Stimulated activated CD4-positive, alpha-beta T cell treated with anti-CD3 and anti-CD28 coated beads, Interleukin-2, amount 100 ng/mL, for 48 hours (primary cell): ENCODE measurements at regions not wholly inside any gene's neighbourhood (a gene's known extent, or its start where the extent isn't known, plus 50 kb on each side); places are given as distances from the start of the nearest gene placed in this dataset.

ENCODE experiments used
- DNase-seq, 2 donors: peaks; one replicate each; pipeline ENCODE4 v3.0.0-alpha.2; 2020

- no peak for DNase-seq
Measured at GRCh38 chr10:129274748-129275474, 192.1 kb upstream of the MGMT start.

DNA sequence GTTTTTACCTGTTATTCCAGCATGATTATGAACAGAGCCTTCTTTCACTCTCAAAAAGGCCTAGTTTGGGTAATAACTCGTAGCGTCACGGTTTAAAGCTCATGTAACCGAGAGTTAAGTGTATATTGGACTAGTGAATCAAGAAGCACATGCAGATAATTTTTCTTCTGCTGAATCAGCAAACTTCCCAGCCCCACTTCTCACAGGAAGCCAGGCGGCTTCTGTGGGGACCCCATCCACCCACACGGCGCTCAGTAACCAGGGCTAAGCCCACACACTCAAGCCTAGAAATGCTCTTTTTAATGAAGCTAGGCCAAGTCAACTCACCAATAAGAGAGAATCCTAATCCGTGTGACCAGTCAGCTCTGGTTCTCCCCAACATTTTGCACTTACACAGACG, 191.2 kb upstream of the MGMT start:
- DNase-seq: no peak

- DNase-seq: no peak
Measured at GRCh38 chr10:129277084-129277483, 190.0 kb upstream of the MGMT start.

- DNase-seq: no peak
Measured at GRCh38 chr10:129277841-129278240, 189.2 kb upstream of the MGMT start.

DNA sequence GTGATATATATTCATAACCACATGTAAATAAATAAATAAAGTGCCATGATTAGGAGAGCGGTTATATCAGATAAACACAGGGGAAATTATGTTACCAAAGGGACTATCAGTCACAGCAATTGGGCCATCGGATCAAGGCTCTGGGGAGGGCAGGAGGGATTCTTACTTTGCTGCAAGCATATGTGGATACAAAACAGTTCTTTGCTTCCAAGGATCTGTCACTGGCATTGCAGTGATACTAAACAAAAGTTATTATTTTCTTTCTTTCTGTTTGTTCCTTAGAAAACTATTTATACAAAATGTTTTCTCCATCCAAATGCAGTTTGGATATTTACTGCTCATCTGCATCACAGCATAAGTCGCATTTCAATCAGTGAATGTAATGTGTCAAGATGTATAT, 188.4 kb upstream of the MGMT start:
- DNase-seq: no peak

- DNase-seq: no peak
Measured at GRCh38 chr10:129279446-129280154, 187.4 kb upstream of the MGMT start.

- DNase-seq: no peak
Measured at GRCh38 chr10:129280155-129280502, 186.9 kb upstream of the MGMT start.

DNA sequence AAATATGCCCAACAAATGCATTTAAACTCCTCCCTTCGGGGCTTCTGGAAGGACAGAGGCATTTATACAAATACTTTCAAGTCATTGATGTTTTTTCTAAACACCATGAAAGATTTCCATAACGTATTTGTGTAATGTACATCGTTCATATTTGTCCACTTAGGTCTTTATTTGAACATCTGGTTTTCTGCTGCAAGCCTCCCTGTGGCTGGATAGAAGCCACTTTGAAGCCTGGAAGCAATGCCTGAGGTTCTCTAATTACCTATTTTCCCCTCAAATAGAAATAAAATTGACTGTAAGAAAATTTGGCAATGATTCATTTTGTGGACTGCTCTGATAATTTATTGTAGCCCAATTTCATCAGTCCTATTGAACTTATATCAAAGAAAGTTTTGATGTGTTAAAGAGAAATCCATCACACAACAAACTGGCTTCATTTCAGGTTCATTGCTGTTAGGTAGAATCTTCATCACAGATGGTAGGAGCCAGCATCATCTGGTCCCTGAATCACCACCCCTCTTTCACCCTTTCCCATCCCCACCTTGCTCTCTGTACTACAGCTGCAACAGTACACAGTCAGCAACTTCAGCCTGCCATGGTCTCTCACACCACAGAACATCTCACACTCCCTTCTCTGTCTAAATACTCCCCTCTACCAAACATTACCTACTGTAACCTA, 186.0 kb upstream of the MGMT start:
- no peak for DNase-seq

- no peak for DNase-seq
Measured at GRCh38 chr10:129285459-129285858, 181.6 kb upstream of the MGMT start.

- DNase-seq: no peak
Measured at GRCh38 chr10:129288999-129289584, 177.9 kb upstream of the MGMT start.

DNA sequence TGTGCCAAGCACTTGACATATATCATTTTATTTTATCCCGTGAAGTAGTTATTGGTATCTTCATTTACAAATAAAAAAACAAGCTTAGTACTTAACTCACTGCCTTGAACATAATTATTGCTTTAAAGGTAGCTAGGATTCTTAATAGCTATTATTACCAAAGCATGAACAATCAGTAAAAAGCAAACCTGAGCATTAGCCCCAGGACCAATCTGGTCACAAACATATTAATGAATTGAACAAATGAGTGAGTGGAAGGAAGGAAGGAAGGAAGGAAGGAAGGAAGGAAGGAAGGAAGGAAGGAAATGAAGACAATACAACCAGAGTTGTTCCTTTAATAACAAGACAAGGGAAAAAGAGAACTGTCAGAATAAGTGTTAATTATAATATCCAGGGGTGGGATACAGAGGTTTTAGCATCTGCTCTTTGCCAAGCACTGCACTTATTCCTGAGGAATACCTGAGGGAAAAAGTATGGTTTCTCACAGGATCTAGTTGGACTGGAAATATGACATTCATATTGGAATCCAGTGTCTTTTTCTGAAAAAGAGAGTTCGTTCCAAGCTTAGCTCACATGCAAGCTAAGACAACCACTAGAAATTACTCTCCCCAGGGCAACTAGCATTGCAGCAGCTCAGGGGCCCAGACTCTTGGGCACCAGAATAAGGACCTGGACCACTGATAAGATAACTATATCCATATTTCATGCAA, 172.9 kb upstream of the MGMT start:
- no peak for DNase-seq

DNA sequence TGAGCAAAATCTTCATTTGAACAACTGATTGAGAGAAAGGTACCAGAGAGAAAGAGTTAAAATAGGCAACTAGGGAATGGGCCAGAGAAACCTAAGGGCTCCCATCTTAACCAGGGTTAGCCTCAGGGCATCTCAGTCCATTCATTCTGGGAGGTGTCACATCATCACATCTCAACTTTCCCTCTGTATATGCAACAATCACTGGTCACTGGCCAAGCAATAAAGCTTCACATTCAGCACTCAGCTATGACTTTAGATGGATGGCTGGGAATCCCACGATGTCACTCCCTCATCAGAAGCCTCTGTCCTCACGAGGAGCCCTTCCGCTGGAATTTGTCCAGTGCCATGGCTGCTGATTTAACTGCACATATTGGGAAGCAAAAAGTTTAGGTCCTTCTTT, 172.1 kb upstream of the MGMT start:
- no peak for DNase-seq

- no peak for DNase-seq
Measured at GRCh38 chr10:129305046-129305445, 162.0 kb upstream of the MGMT start.

DNA sequence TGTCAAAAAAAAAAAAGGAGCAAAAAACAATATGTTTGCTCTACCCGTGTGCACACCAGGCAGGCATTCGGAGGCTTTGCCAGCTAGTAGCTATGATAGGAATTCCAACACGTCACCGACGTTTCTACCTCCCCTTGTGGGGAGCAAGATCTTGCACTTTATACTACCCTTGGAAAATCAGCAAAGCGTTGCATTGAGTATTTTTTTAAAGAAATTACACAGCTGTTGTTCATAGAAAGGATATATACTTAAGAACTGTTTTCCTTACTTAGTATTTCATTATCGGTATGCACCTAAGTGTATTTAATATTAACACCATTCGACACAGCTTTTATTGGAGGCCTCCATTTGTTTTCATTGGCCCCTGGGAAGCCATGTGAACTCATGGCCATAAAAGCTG, 159.9 kb upstream of the MGMT start:
- DNase-seq: no peak

- DNase-seq: no peak
Measured at GRCh38 chr10:129308953-129309564, 158.0 kb upstream of the MGMT start.

DNA sequence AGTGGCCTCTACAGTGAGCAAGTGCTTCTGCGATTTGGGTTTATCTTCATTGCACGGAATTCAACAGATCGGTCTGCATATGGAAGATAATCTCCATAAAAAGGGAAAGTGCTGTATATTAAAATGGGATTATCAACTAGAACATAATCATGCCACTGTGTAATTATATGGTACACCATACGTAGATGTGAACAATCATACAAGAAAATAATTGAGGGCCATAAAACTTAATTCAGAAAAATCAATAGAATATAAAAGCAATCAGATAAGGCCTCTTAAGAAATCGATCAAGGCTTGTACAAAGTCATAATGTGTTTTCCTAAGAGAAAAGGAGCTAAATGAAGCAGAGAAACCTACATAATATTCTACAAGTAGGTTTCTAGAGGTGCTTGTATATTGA, 157.5 kb upstream of the MGMT start:
- DNase-seq: no peak

DNA sequence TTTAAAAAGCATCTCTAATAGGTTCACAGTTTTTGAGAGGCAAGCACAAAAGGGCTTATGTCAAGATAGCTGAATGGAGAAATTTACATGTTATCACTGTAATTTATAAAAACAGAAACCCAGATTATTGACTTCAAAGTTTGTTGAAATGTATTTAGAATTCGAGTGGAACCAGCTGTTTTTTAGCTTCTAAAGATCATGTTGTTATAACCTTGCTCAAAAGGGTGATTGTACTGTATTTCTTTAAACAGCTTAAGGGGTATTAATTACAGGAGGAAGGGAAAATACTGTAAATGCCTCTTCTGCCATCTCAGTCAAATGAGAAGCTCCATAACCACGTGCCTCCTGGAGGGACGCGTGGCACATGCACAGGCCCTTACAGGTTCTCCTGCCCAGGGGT, 156.2 kb upstream of the MGMT start:
- no peak for DNase-seq

GRCh38 chr10:129319934-129320333, 147.1 kb upstream of the MGMT start:
- DNase-seq: no peak

- no peak for DNase-seq
Measured at GRCh38 chr10:129320340-129320739, 146.7 kb upstream of the MGMT start.

DNA sequence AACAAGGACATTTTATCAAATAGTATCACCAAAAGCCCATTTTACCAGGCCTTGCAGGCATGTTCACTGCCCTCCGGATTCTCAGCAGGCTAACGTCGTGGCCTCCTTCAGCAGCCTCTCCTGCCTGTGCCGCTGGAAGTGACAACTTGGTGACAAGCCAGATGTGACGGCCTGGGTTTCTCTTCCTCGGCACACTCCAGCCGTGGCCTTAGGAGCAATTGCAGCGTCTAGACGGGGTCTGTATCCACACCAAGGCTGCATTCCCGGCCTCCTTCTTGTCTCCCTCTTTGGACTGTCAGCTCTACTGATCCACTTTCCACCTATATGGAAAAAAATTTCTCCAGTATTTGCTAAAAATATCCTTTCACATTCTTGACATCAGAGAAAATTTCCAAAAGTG, 145.3 kb upstream of the MGMT start:
- DNase-seq: no peak

DNA sequence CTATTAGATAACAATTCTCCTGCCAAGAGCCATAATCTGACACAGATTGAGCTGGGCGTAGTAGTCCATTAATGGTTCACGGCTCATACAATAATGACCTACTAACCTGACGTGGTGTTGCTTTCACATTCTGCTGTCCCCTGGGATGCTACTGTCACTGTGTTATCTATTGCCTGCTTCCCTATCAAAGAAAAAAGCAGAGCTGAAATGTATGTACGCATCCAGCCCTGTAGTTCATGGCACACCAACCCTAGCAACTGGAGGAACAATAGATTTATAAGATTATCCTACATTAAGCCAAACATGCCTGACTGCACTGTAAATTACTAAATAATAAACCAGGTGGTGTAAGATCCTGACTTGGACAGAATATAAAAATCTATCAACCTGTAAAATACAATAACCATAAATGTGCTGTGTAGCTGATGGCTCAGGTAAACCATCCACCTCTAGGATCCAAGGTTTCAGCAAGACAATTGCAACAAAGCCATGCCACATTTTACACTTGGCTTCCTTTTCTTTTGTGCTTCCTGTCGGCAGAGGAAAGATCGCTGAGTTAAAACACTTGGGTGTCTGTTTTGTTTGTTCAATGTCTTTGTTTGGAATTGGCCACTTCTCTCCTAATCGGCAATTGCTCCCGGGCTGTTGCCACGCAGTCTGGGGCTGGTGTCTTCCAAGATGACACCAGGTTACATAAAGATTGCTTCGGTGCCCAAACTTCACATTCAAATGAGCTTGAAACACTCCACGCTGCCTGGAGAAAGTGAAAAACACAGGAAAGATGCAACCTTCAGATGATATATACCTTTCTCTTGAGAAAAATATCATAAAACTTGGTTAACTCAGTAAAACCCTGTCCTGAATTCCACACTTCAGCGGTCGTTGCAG, 143.9 kb upstream of the MGMT start:
- DNase-seq: no peak

GRCh38 chr10:129323879-129324278, 143.2 kb upstream of the MGMT start:
- no peak for DNase-seq
